ENCODE measurements at regions not wholly inside any gene's neighbourhood (a gene's known extent, or its start where the extent isn't known, plus 50 kb on each side); places are given as distances from the start of the nearest gene placed in this dataset.

DNA sequence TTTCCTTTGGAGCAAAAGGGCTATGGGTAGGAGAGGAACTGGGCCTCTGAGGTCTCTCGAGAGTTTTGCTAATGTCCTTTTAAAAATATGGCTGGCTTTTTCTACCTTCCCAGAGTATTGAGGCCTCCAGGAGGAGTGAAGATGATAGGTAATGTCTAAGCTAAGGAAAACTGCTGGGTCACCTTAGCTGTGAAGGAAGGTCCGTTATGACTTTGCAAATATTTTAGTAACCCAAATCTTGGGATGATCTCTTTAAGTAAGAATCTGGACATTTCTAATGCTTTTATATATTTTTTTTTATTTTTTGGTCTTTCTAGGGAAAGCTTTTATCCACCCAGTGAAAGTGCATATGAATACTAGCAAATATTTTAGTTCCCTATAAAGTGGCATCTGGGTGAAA, 60.9 kb upstream of the SYN3 start:
- Mint-ChIP-seq H3K4me3 (no peak overlapping the region), H3K4me1 (no peaks in the 10 kb centered on the region), H3K27ac (no peak overlapping the region), H3K27me3 (no peaks in the 10 kb centered on the region), H3K9me3 (ENCODE audit: low read depth) (peaks cover 5% of the 10 kb centered on the region), H3K36me3 (no peaks in the 10 kb centered on the region)
- DNase-seq (no peak), ATAC-seq (no peak)
- CTCF ChIA-PET = no interaction called here

DNA sequence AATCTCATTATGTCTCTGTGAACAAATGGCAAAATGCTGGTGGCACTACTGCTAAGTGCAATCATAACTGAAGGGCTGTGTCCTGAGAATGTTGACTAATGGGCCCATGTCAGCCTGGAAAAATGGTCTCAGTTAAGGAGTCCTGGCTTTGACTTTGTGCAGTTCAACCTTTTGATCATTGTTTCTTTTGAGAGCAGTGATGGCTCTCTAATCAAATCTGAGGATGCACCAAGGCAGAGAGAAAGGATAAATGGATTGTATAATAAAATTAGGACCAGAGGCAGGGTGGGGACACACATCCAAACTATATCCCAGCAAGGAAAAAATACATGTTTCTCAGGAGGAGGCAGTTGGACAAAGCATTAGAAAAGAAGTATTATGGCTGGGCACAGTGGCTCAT, 59.6 kb upstream of the SYN3 start:
- no peaks in the 10 kb centered on the region for H3K4me1 Mint-ChIP-seq
- no peak overlapping the region for H3K4me3 Mint-ChIP-seq
- no peaks in the 10 kb centered on the region for H3K27me3 Mint-ChIP-seq
- peaks cover 3% of the 10 kb centered on the region for H3K9me3 Mint-ChIP-seq (ENCODE audit: low read depth)
- DNase-seq (no peak), ATAC-seq (no peak)
- CTCF ChIA-PET = no interaction called here
- no peaks in the 10 kb centered on the region for H3K36me3 Mint-ChIP-seq
- no peak overlapping the region for H3K27ac Mint-ChIP-seq

DNA sequence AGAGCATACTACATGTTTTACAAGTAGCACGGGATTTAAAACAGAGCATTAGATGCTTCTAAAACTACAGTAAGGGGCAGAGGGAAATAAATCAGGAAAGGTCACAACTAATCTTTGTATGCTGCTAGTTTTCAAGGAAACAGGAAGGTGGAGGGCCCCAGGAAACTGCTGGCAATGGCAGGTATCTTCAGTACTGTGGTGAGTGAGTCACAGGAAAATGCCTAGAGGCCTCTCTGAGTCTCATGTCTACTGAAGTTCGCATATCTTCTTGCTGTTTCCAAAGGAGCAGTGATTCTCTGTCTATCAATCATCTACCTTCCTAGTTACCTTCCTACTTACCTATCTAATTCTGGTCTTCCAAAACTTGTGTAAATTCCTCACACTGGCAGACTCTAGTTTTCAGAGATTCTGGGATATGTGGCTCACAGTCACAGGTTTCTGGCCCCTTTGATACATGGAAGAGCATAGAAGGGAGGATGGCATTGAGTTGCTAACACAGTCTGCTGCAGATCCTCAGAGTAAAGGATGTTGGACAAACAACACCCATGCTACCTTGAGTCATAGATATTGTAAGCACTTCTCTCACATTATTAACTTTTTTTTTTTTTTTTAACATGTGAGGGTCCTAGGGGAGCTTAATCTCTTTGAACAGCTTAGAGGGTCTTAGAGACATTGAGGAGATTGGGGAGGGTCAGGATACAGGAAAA, 58.8 kb upstream of the SYN3 start:
- no peak overlapping the region for H3K4me3 Mint-ChIP-seq
- ATAC-seq = no peak
- CTCF ChIA-PET = no interaction called here

DNA sequence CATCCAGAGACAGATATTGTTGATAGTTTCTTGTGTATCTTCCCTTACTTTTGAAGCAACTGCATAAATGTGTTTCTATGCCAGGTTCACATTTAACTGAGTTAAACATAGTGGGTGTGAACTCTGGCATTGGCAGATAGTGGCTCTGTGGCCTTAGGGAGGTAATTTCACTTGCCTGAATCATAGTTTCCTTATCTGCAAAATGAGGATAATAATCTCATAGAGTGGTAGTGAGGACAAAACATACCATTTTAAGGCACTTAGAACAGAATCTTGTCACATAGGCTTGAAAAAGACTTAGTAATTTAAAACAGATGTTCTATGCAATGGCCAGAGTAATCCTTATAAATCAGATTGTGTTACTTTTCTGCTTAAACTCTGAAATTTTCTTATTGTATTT, 56.4 kb upstream of the SYN3 start:
- no peaks in the 10 kb centered on the region for H3K36me3 Mint-ChIP-seq
- no peak for DNase-seq
- no peak overlapping the region for H3K4me3 Mint-ChIP-seq
- no peak overlapping the region for H3K27ac Mint-ChIP-seq
- ATAC-seq = no peak
- H3K27me3 Mint-ChIP-seq = no peaks in the 10 kb centered on the region
- no peaks in the 10 kb centered on the region for H3K4me1 Mint-ChIP-seq
- CTCF ChIA-PET = no interaction called here
- no peaks in the 10 kb centered on the region for H3K9me3 Mint-ChIP-seq (ENCODE audit: low read depth)

More for the DNA sequence above, 58.8 kb upstream of the SYN3 start:
- DNase-seq = no peak
- no peaks in the 10 kb centered on the region for H3K9me3 Mint-ChIP-seq (ENCODE audit: low read depth)
- H3K36me3 Mint-ChIP-seq = no peaks in the 10 kb centered on the region
- H3K27me3 Mint-ChIP-seq = no peaks in the 10 kb centered on the region
- H3K4me1 Mint-ChIP-seq = no peaks in the 10 kb centered on the region
- H3K27ac Mint-ChIP-seq = no peak overlapping the region

DNA sequence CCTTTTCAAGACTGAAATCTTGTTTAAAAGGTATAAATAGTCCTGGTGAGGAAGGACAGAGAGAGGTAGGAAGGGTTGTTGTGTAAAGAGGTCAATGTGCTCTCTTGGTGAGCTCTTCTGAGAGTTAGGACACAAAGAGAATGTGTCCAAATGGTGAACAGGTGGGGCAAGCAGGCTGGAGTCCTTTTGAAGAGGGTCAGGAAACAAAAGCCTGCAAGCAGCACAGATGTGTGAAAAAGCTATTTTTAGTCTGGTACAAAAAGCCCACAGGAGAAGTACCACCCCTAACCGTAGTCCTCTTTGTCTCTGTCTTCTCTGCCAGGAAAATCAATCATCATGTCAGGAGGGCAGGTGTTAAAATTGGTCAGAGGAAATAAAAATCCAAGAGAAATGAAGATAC, 54.4 kb upstream of the SYN3 start:
- Mint-ChIP-seq H3K36me3 (no peaks in the 10 kb centered on the region), H3K27me3 (no peaks in the 10 kb centered on the region), H3K9me3 (ENCODE audit: low read depth) (no peaks in the 10 kb centered on the region), H3K4me3 (no peak overlapping the region), H3K4me1 (no peaks in the 10 kb centered on the region), H3K27ac (no peak overlapping the region)
- DNase-seq (no peak), ATAC-seq (no peak)
- CTCF ChIA-PET = no interaction called here

DNA sequence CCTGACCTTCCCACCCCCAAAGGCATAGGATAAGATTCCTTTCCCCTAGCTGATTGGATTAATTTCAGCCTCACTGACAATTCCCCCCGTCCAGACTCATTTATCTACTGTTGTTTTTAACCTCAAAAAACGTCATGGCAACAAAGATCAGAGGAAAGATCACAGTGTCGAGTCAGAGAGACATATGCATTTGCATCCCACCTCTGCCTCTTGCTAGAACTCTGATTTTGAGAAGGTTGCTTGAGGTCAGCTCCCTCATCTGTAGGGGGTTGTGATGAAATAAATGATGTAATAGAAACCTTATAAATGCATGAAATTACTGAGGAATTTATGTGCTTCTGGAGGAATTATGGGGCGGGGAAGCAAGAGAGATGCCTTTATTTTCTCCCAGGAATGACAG, 53.3 kb upstream of the SYN3 start:
- DNase-seq (no peak), ATAC-seq (no peak)
- H3K4me1 Mint-ChIP-seq = no peaks in the 10 kb centered on the region
- CTCF ChIA-PET = no interaction called here
- no peak overlapping the region for H3K27ac Mint-ChIP-seq
- H3K36me3 Mint-ChIP-seq = no peaks in the 10 kb centered on the region
- no peaks in the 10 kb centered on the region for H3K27me3 Mint-ChIP-seq
- H3K4me3 Mint-ChIP-seq = no peak overlapping the region
- no peaks in the 10 kb centered on the region for H3K9me3 Mint-ChIP-seq (ENCODE audit: low read depth)

DNA sequence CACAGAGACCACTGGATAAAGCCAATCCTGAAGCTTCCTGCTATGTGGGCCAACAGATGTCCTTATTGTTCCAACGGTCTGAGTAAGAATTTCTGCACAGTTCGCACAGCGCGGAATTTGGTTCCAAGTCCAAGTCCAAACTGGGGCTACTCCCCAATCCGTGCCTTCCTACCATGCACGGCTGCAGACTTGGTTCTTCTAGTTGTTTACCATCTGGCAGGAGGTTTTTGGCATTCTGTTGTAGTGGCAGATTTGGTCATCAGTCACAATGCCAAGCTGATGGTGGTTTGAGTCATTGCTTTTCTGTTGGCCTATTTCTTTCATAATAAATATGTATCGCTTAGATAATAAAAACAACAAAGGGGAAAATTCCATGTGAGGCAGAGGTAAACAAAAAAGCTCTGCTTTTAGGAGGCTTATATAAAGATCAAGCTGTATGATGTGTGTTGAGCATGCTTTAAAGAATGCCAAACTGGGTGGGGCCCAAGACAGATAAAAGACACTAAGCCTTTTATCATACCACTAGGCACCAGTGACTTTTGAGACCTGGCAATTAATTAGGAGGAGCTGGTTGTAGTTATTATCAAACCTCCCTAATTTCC, 52.5 kb upstream of the SYN3 start:
- no peaks in the 10 kb centered on the region for H3K4me1 Mint-ChIP-seq
- ATAC-seq (no peak), DNase-seq (no peak)
- H3K27me3 Mint-ChIP-seq = no peaks in the 10 kb centered on the region
- no peaks in the 10 kb centered on the region for H3K9me3 Mint-ChIP-seq (ENCODE audit: low read depth)
- CTCF ChIA-PET = no interaction called here
- H3K4me3 Mint-ChIP-seq = no peak overlapping the region
- H3K36me3 Mint-ChIP-seq = no peaks in the 10 kb centered on the region
- H3K27ac Mint-ChIP-seq = no peak overlapping the region

DNA sequence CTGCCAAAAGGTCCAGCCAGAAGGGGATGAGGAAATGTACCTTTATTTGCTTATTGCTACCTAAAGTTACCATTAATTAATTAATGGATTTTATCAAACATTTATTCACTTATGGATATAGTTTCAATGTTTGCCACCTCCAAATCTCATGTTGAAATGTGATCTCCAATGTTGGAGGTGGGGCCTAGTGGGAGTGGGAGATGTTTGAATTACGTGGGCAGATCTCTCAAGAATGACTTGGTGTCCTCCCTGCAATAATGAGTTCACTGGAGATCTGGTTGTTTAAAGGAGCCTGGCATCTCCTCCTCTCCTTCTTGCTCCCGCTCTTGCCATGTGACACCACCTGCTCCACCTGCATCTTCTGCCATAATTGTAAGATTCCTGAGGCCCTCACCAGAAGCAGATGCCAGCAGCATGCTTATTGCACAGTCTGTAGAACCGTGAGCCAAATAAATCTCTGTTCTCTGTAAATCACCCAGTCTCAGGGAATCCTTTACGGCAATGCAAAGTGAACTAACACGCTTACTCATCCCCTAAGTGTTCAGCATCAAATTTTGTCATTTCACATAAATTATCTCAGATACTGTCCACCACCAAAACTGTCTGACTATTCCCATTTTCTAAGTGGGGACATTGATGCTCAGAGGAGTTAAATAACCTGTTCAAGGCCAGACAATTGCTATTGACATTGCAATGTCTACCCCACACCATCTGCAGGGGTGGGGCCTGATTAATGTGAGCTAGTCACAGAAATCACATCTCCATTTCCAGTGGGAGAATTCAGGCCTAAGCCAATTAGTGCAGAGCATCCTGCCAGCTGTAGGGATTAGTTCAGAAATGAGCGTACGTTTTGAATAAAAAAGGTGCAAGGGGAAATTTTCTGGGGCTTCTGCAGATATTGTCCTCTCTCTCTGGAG, 51.6 kb upstream of the SYN3 start:
- CTCF ChIA-PET = no interaction called here
- ATAC-seq (no peak), DNase-seq (no peak)
- Mint-ChIP-seq H3K27ac (no peak overlapping the region), H3K36me3 (no peaks in the 10 kb centered on the region), H3K4me3 (no peak overlapping the region), H3K9me3 (ENCODE audit: low read depth) (no peaks in the 10 kb centered on the region), H3K27me3 (no peaks in the 10 kb centered on the region), H3K4me1 (no peaks in the 10 kb centered on the region)

DNA sequence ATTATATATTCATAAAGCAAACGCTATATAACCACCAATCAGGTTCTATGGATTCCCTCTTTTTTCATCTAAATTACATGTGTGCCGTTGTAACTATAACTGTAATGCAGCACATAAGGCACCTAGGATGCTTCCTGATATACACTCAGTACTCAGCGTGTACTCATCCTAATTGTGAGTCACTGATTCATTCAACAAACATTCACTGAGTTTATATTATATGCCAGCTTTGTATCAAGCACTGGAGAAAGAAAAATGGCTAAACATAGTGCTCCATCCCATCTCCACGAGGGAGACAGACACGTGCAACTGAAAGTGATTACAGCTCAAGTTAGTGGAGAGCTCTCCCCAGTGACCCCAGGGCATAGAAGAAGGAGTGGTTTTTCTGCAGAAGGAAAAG, 49.9 kb upstream of the SYN3 start:
- Mint-ChIP-seq H3K4me3 (no peak overlapping the region), H3K36me3 (no peaks in the 10 kb centered on the region), H3K4me1 (no peaks in the 10 kb centered on the region), H3K9me3 (ENCODE audit: low read depth) (peaks cover 3% of the 10 kb centered on the region), H3K27me3 (no peaks in the 10 kb centered on the region), H3K27ac (no peak overlapping the region)
- ATAC-seq (no peak), DNase-seq (no peak)
- CTCF ChIA-PET = no interaction called here
